Astrocyte (in vitro differentiated cells and primary cell): ENCODE measurements at regions not wholly inside any gene's neighbourhood (a gene's known extent, or its start where the extent isn't known, plus 50 kb on each side); places are given as distances from the start of the nearest gene placed in this dataset.
"Not testable (repeated sequence)": the region's sequence is repeated elsewhere in the genome, so short reads cannot be mapped to it uniquely, and the experiment has no call there.

Experiments used
- DNase-seq: peaks from one replicate; pipeline ENCODE4 v3.0.0-alpha.2; 2010; ENCODE audit warnings: low read depth
- FAIRE-seq: peaks from 2 replicates; lab custom pipeline; 2011; peaks lifted over from hg19 to GRCh38; lab: Jason Lieb, UNC
- H2AFZ ChIP-seq: 2 replicates; pipeline ENCODE4 v1.6.0; 2012; ENCODE audit warnings: low read depth, low read length, inconsistent platforms
- H3K27ac ChIP-seq: 2 replicates; pipeline ENCODE4 v1.5.1; 2011; ENCODE audit warnings: low read depth, low read length, inconsistent platforms
- H3K27me3 ChIP-seq: 2 replicates; pipeline ENCODE4 v1.6.0; 2011; ENCODE audit warnings: low read length, inconsistent platforms; ENCODE audit not compliant: insufficient read depth
- H3K36me3 ChIP-seq: 2 replicates; pipeline ENCODE4 v1.5.1; 2011; ENCODE audit warnings: low read length, inconsistent platforms; ENCODE audit not compliant: insufficient read depth
- H3K4me1 ChIP-seq: 2 replicates; pipeline ENCODE4 v1.5.1; 2011; ENCODE audit warnings: low read length, inconsistent platforms; ENCODE audit not compliant: insufficient read depth
- H3K4me2 ChIP-seq: 2 replicates; pipeline ENCODE4 v1.6.0; 2012; ENCODE audit warnings: low read length, inconsistent platforms
- H3K4me3 ChIP-seq: 2 replicates; pipeline ENCODE4 v1.5.1; 2011; ENCODE audit warnings: low read depth, mild to moderate bottlenecking, low read length, inconsistent platforms; ENCODE audit not compliant: insufficient read depth
- H3K79me2 ChIP-seq: 2 replicates; pipeline ENCODE4 v1.6.0; 2012; ENCODE audit warnings: mild to moderate bottlenecking, low read length, inconsistent platforms; ENCODE audit not compliant: insufficient read depth
- H3K9ac ChIP-seq: 2 replicates; pipeline ENCODE4 v1.6.0; 2012; ENCODE audit warnings: mild to moderate bottlenecking, low read length, inconsistent platforms
- H3K9me3 ChIP-seq: 2 replicates; pipeline ENCODE4 v1.5.1; 2012; ENCODE audit warnings: low read depth, mild to moderate bottlenecking, low read length, inconsistent platforms; ENCODE audit not compliant: insufficient read depth
- H4K20me1 ChIP-seq: 2 replicates; pipeline ENCODE4 v1.6.0; 2012; ENCODE audit warnings: low read length, inconsistent platforms; ENCODE audit not compliant: insufficient read depth
- H3K27ac Mint-ChIP-seq: one replicate; pipeline ENCODE4 v1.8.0; 2021; ENCODE audit warnings: mild to moderate bottlenecking, mixed read lengths; ENCODE audit not compliant: unreplicated experiment
- H3K27me3 Mint-ChIP-seq: one replicate; pipeline ENCODE4 v1.8.0; 2021; ENCODE audit warnings: low read depth, mixed read lengths; ENCODE audit not compliant: unreplicated experiment
- H3K36me3 Mint-ChIP-seq: one replicate; pipeline ENCODE4 v1.8.0; 2021; ENCODE audit warnings: low read depth, mixed read lengths; ENCODE audit not compliant: unreplicated experiment
- H3K4me1 Mint-ChIP-seq: one replicate; pipeline ENCODE4 v1.8.0; 2021; ENCODE audit warnings: low read depth, mixed read lengths; ENCODE audit not compliant: unreplicated experiment
- H3K4me3 Mint-ChIP-seq: one replicate; pipeline ENCODE4 v1.8.0; 2021; ENCODE audit warnings: mild to moderate bottlenecking, moderate library complexity, mixed read lengths; ENCODE audit not compliant: unreplicated experiment
- H3K9me3 Mint-ChIP-seq: one replicate; pipeline ENCODE4 v1.8.0; 2021; ENCODE audit warnings: mild to moderate bottlenecking, mixed read lengths; ENCODE audit not compliant: unreplicated experiment
- CTCF ChIP-seq: IDR thresholded peaks from 2 replicates; pipeline ENCODE4 v1.5.1; 2011; ENCODE audit warnings: low read depth, mild to moderate bottlenecking, inconsistent platforms, low read length, moderate library complexity; ENCODE audit not compliant: insufficient read depth
- EZH2 ChIP-seq: IDR thresholded peaks from 2 replicates; pipeline ENCODE4 v1.6.1; 2012; ENCODE audit warnings: mild to moderate bottlenecking, low read length, inconsistent platforms; ENCODE audit not compliant: insufficient read depth

GRCh38 chr16:13479549-13479948 is 440.4 kb upstream of the ERCC4 start:
- H3K4me3 Mint-ChIP-seq, result no peak overlapping the region
- no peak overlapping the region for H3K27ac ChIP-seq
- H3K9me3 ChIP-seq, result peaks cover 15% of the 10 kb centered on the region
- H3K4me1 ChIP-seq, result no peaks in the 10 kb centered on the region
- no peaks in the 10 kb centered on the region for H4K20me1 ChIP-seq
- no peak for DNase-seq
- H2AFZ ChIP-seq, result no peak overlapping the region
- H3K27ac Mint-ChIP-seq, result no peak overlapping the region
- H3K4me3 ChIP-seq, result no peak overlapping the region
- H3K4me2 ChIP-seq, result no peak overlapping the region
- TF ChIP-seq EZH2 (no peak), CTCF (no peak)
- no peaks in the 10 kb centered on the region for H3K36me3 ChIP-seq
- no peak for FAIRE-seq
- peaks cover 14% of the 10 kb centered on the region for H3K9me3 Mint-ChIP-seq
- H3K27me3 Mint-ChIP-seq, result no peaks in the 10 kb centered on the region
- H3K27me3 ChIP-seq, result no peaks in the 10 kb centered on the region
- H3K79me2 ChIP-seq, result no peaks in the 10 kb centered on the region
- H3K36me3 Mint-ChIP-seq, result peaks cover 8% of the 10 kb centered on the region
- no peaks in the 10 kb centered on the region for H3K4me1 Mint-ChIP-seq
- no peak overlapping the region for H3K9ac ChIP-seq

DNA sequence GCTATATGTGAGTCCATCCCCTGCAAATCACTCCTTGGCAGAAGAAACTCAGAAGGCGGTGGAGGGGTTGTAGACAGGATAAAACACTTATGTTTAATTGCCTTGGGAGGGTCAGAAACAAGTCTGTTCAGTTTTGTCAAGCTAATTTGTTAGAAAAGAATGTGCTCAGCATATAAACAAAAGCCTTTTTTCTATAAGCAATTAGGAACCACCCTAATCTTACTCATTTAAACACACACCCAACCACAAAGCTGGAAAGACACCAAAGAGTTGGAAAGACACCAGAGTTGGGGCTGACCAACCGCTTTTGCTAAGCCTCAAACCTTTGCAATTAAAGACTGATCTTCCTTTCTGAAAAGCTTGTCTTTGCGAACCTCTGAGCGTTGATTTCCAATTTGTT is 439.2 kb upstream of the ERCC4 start:
- no peak overlapping the region for H2AFZ ChIP-seq
- H3K9me3 Mint-ChIP-seq, result peaks cover 19% of the 10 kb centered on the region
- H3K36me3 ChIP-seq, result no peaks in the 10 kb centered on the region
- peaks cover 13% of the 10 kb centered on the region for H3K9me3 ChIP-seq
- no peaks in the 10 kb centered on the region for H3K4me1 Mint-ChIP-seq
- no peak overlapping the region for H3K27ac Mint-ChIP-seq
- TF ChIP-seq CTCF, result no peak
- TF ChIP-seq EZH2, result no peak
- H4K20me1 ChIP-seq, result no peaks in the 10 kb centered on the region
- H3K36me3 Mint-ChIP-seq, result peaks cover 8% of the 10 kb centered on the region
- no peak overlapping the region for H3K4me2 ChIP-seq
- no peak overlapping the region for H3K27ac ChIP-seq
- no peak overlapping the region for H3K9ac ChIP-seq
- no peaks in the 10 kb centered on the region for H3K4me1 ChIP-seq
- no peak for DNase-seq
- no peaks in the 10 kb centered on the region for H3K27me3 Mint-ChIP-seq
- no peaks in the 10 kb centered on the region for H3K27me3 ChIP-seq
- no peak overlapping the region for H3K4me3 Mint-ChIP-seq
- no peak overlapping the region for H3K4me3 ChIP-seq
- FAIRE-seq, result no peak
- H3K79me2 ChIP-seq, result no peaks in the 10 kb centered on the region

GRCh38 chr16:13483121-13483520 is 436.8 kb upstream of the ERCC4 start:
- Histone ChIP-seq H2AFZ (no peak overlapping the region), H3K4me2 (no peak overlapping the region), H3K36me3 (no peaks in the 10 kb centered on the region), H3K4me3 (no peak overlapping the region), H3K27ac (no peak overlapping the region), H4K20me1 (no peaks in the 10 kb centered on the region), H3K79me2 (no peaks in the 10 kb centered on the region), H3K27me3 (no peaks in the 10 kb centered on the region), H3K4me1 (no peaks in the 10 kb centered on the region), H3K9me3 (peaks cover 12% of the 10 kb centered on the region), H3K9ac (no peak overlapping the region)
- H3K9me3 Mint-ChIP-seq, result peaks cover 15% of the 10 kb centered on the region
- no peak overlapping the region for H3K4me3 Mint-ChIP-seq
- FAIRE-seq (no peak), DNase-seq (no peak)
- no peak overlapping the region for H3K27ac Mint-ChIP-seq
- H3K36me3 Mint-ChIP-seq, result peaks cover 5% of the 10 kb centered on the region
- TF ChIP-seq CTCF (no peak), EZH2 (no peak)
- no peaks in the 10 kb centered on the region for H3K4me1 Mint-ChIP-seq
- no peaks in the 10 kb centered on the region for H3K27me3 Mint-ChIP-seq

DNA sequence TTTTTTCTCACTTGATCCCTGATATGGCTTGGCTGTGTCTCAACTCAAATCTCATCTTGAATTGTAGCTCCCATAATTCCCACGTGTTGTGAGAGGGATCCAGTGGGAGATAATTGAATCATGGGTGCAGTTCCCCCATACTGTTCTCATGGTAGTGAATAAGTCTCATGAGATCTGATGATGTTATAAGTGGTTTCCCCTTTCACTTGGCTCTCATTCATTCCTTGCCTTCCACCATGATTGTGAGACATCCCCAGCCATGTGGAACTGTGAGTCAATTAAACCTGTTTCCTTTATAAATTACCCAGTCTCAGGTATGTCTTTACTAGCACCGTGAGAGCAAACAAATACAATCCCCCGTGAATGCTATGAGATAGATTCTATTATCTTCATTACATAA is 430.5 kb upstream of the ERCC4 start:
- H3K27ac ChIP-seq, H3K9me3 ChIP-seq, H3K27me3 Mint-ChIP-seq, H2AFZ ChIP-seq, H3K27me3 ChIP-seq, H3K27ac Mint-ChIP-seq, H3K4me2 ChIP-seq, H3K4me3 ChIP-seq, H4K20me1 ChIP-seq, H3K36me3 Mint-ChIP-seq, H3K9me3 Mint-ChIP-seq, H3K4me1 ChIP-seq, DNase-seq, H3K79me2 ChIP-seq, H3K4me3 Mint-ChIP-seq, H3K36me3 ChIP-seq, H3K9ac ChIP-seq, FAIRE-seq, H3K4me1 Mint-ChIP-seq: not testable (repeated sequence)
